Endothelial cell of umbilical vein (primary cell): ENCODE measurements at regions not wholly inside any gene's neighbourhood (a gene's known extent, or its start where the extent isn't known, plus 50 kb on each side); places are given as distances from the start of the nearest gene placed in this dataset.

Experiments used
- BruUV-seq: library from RNA; stranded (reverse); fragments of 400-500 nt; replicated peaks from 2 replicates; lab custom pipeline; 2021; lab: Mats Ljungman, UMichigan
- CTCF ChIA-PET: fragments of 300-600, 350-600 bp; sonication (Branson Sonifier 250); formaldehyde crosslinking; loops from one replicate; lab custom pipeline; 2021; ENCODE audit warnings: antibody characterized with exemption, inconsistent platforms; lab: Charles Lee
- POLR2A ChIA-PET: fragments of 300-600, 350-600 bp; sonication (Branson Sonifier 250); formaldehyde crosslinking; loops from one replicate; lab custom pipeline; 2021; ENCODE audit warnings: antibody characterized with exemption, inconsistent platforms; lab: Charles Lee
- DNase-seq: peaks from one replicate; pipeline ENCODE4 v3.0.0-alpha.2; 2011; ENCODE audit warnings: low read depth, low spot score
- FAIRE-seq: peaks from 2 replicates; lab custom pipeline; 2011; peaks lifted over from hg19 to GRCh38; lab: Jason Lieb, UNC
- H2AFZ ChIP-seq: 2 replicates; pipeline ENCODE4 v1.6.0; 2012; ENCODE audit warnings: low read depth, low read length, control low read depth, inconsistent platforms
- H3K27ac ChIP-seq: 2 replicates; pipeline ENCODE4 v1.5.1; 2011; ENCODE audit warnings: low read depth, mild to moderate bottlenecking, control low read depth, low read length, moderate library complexity; ENCODE audit not compliant: insufficient read depth
- H3K27me3 ChIP-seq, 2 experiments: 2 replicates each; pipeline versions ENCODE4 v1.6.0 to v1.6.1; 2011; ENCODE audit warnings: low read length in 2 of 2, mixed read lengths in 1 of 2; ENCODE audit not compliant: control insufficient read depth in 2 of 2, insufficient read depth in 2 of 2
- H3K36me3 ChIP-seq, 2 experiments: 2 replicates in 1 of 2; 3 replicates in 1 of 2; pipeline ENCODE4 v1.5.1; 2011; ENCODE audit warnings: low read length in 2 of 2, mild to moderate bottlenecking in 1 of 2, moderate library complexity in 1 of 2; ENCODE audit not compliant: control insufficient read depth in 2 of 2, insufficient read depth in 2 of 2; ENCODE audit errors: extremely low read depth in 1 of 2
- H3K4me1 ChIP-seq: 3 replicates; pipeline ENCODE4 v1.5.1; 2011; ENCODE audit warnings: mild to moderate bottlenecking, low read length; ENCODE audit not compliant: control insufficient read depth, insufficient read depth; ENCODE audit errors: extremely low read depth
- H3K4me2 ChIP-seq: 2 replicates; pipeline ENCODE4 v1.6.1; 2011; ENCODE audit warnings: low read length, control low read depth, mixed read lengths; ENCODE audit not compliant: insufficient read depth
- H3K4me3 ChIP-seq, 3 experiments: fragments of 200-600 bp in 1 of 3; sonication (generic), shearing (Covaris generic) in 1 of 3; replicated peaks in 1 of 3; 2 replicates each; pipeline ENCODE4 v1.5.1; 2011 to 2016; ENCODE audit warnings: control low read depth in 3 of 3, low read length in 3 of 3, mild to moderate bottlenecking in 2 of 3, inconsistent platforms in 1 of 3, low read depth in 1 of 3, moderate library complexity in 1 of 3; ENCODE audit not compliant: insufficient read depth in 1 of 3
- H3K79me2 ChIP-seq: 2 replicates; pipeline ENCODE4 v1.6.0; 2012; ENCODE audit warnings: low read length, inconsistent platforms; ENCODE audit not compliant: control insufficient read depth, insufficient read depth
- H3K9ac ChIP-seq: replicated peaks from 2 replicates; pipeline ENCODE3; 2011; ENCODE audit warnings: low read length, control low read depth; ENCODE audit not compliant: insufficient read depth; ENCODE audit errors: extremely low read depth
- H3K9me1 ChIP-seq: replicated peaks from 3 replicates; pipeline ENCODE4 v1.6.0; 2011; ENCODE audit warnings: mild to moderate bottlenecking, low read length; ENCODE audit not compliant: control insufficient read depth, insufficient read depth; ENCODE audit errors: extremely low read depth
- H3K9me3 ChIP-seq: replicated peaks from 2 replicates; pipeline ENCODE4 v1.5.1; 2012; ENCODE audit warnings: low read length, inconsistent platforms; ENCODE audit not compliant: control insufficient read depth, insufficient read depth
- H4K20me1 ChIP-seq: replicated peaks from 2 replicates; pipeline ENCODE3; 2011; ENCODE audit warnings: mild to moderate bottlenecking, low read length; ENCODE audit not compliant: control insufficient read depth, insufficient read depth; ENCODE audit errors: extremely low read depth
- CTCF ChIP-seq, 2 donors: IDR thresholded peaks; 1 replicate in 1 of 2; 2 replicates in 1 of 2; pipeline ENCODE4 v1.5.1; 2011; ENCODE audit warnings: low read length in 2 of 2, mild to moderate bottlenecking in 2 of 2, moderate library complexity in 2 of 2, control low read depth in 1 of 2, inconsistent platforms in 1 of 2, low read depth in 1 of 2; ENCODE audit not compliant: insufficient read depth in 1 of 2; ENCODE audit errors: extremely low read depth in 1 of 2
- EZH2 ChIP-seq: IDR thresholded peaks from 2 replicates; pipeline ENCODE4 v1.6.1; 2012; ENCODE audit warnings: borderline replicate concordance, low read depth, mild to moderate bottlenecking, moderate library complexity, low read length, inconsistent platforms; ENCODE audit not compliant: severe bottlenecking
- FOS ChIP-seq: IDR thresholded peaks from 2 replicates; pipeline ENCODE4 v1.6.1; 2011; ENCODE audit warnings: mild to moderate bottlenecking, low read length, moderate library complexity, borderline replicate concordance; ENCODE audit not compliant: insufficient read depth
- GATA2 ChIP-seq: IDR thresholded peaks from 2 replicates; pipeline ENCODE4 v1.7.0; 2011; ENCODE audit warnings: low read depth, mild to moderate bottlenecking, moderate library complexity, mixed read lengths, low read length; ENCODE audit not compliant: insufficient read length, insufficient read depth
- JUN ChIP-seq: IDR thresholded peaks from 2 replicates; pipeline ENCODE4 v1.6.1; 2011; ENCODE audit warnings: borderline replicate concordance, low read depth; ENCODE audit not compliant: insufficient read length, insufficient read depth
- MAX ChIP-seq: IDR thresholded peaks from 2 replicates; pipeline ENCODE4 v1.6.1; 2011; ENCODE audit not compliant: insufficient read depth, insufficient read length
- MYC ChIP-seq: IDR thresholded peaks from one replicate; pipeline ENCODE4 v1.6.1; 2011; ENCODE audit warnings: mild to moderate bottlenecking, low read depth, low read length
- POLR2A ChIP-seq: IDR thresholded peaks from 2 replicates; pipeline ENCODE4 v1.6.1; 2012; ENCODE audit warnings: low read depth, mild to moderate bottlenecking, control low read depth, low read length
- POLR2AphosphoS5 ChIP-seq: IDR thresholded peaks from 2 replicates; pipeline ENCODE4 v1.6.1; 2012; ENCODE audit warnings: low read depth, mild to moderate bottlenecking, control low read depth, low read length, moderate library complexity; ENCODE audit not compliant: insufficient read depth
- dilution Hi-C: fragments of 300-500 bp; cut with MboI; formaldehyde crosslinking; loops from one replicate; pipeline ENCODE4 v1.15.0; 2019; ENCODE audit warnings: low sequenced_read_pairs; ENCODE audit not compliant: extremely low pct_ligation_motif_present
- intact Hi-C: fragments of 100-400 bp; cut with micrococcal nuclease; formaldehyde crosslinking; loops from one replicate; pipeline ENCODE4 v1.10.0; 2022

DNA sequence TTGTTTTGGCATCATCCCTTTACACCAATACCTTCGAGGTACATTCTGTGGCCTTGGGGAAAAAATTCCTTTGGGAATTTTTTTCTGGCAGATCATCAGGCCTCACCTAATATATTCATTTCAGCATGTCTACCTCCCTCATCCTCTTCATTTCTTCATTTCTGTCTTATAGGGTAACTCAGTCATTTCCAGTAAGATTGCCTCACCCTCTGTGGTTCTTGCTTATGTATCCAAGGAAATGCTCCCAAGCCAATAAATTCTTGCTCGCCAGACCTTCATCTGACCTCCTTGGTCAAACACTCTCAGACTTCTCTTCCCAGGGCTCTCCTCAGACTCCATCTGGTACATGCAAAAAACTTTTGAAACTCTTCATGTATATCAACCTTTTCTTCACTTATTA, 265.6 kb downstream of the TMX3 start:
- Histone ChIP-seq H4K20me1 (no peaks in the 10 kb centered on the region), H3K27ac (no peak overlapping the region), H3K36me3 (no peaks in the 10 kb centered on the region), H3K4me3 (no peak overlapping the region), H3K9me1 (no peaks in the 10 kb centered on the region), H3K79me2 (no peaks in the 10 kb centered on the region), H3K9me3 (no peaks in the 10 kb centered on the region), H2AFZ (no peak overlapping the region), H3K27me3 (no peaks in the 10 kb centered on the region), H3K4me2 (no peak overlapping the region), H3K9ac (no peak overlapping the region), H3K4me1 (no peaks in the 10 kb centered on the region)
- POLR2A ChIA-PET = no interaction called here
- DNase-seq (no peak), FAIRE-seq (no peak)
- intact Hi-C loops (no loop called here), dilution Hi-C loops (no loop called here)
- CTCF ChIA-PET = no interaction called here
- no TSS peak for BruUV-seq
- TF ChIP-seq POLR2AphosphoS5 = no peak
- no peak for TF ChIP-seq JUN
- TF ChIP-seq CTCF (IDR thresholded peaks at IDR 0.05; ENCODE audit: extremely low read depth in 1 of 2, insufficient read depth in 1 of 2, low read depth in 1 of 2, low read length in 2 of 2) = no peak
- no peak for TF ChIP-seq MYC

DNA sequence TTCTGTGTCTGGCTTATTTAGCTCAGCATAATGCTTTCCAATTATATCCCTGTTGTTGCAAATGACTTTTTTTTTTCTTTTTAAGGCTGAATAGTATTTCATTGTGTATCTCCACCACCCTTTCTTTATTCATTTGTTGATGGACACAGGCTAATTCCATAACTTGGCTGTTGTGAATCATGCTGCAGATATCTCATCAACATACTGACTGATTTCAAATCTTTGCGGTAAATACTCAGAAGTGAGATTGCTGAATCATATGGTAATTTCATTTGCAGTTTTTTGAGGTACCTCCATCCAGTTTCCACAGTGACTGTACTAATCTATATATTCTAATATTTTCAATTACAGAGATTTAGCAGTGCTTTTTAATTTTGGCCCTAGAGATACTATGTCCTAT, 266.2 kb downstream of the TMX3 start:
- H3K79me2 ChIP-seq = no peaks in the 10 kb centered on the region
- FAIRE-seq (no peak), DNase-seq (no peak)
- POLR2A ChIA-PET = no interaction called here
- no peak overlapping the region for H3K4me3 ChIP-seq
- H3K4me2 ChIP-seq = no peak overlapping the region
- H3K27me3 ChIP-seq = no peaks in the 10 kb centered on the region
- intact Hi-C loops = no loop called here
- CTCF ChIA-PET = no interaction called here
- no peak overlapping the region for H3K27ac ChIP-seq
- no peak overlapping the region for H2AFZ ChIP-seq
- no peaks in the 10 kb centered on the region for H3K4me1 ChIP-seq
- no peaks in the 10 kb centered on the region for H3K36me3 ChIP-seq
- dilution Hi-C loops = no loop called here
- H3K9me1 ChIP-seq = no peaks in the 10 kb centered on the region
- no peak overlapping the region for H3K9ac ChIP-seq
- no peaks in the 10 kb centered on the region for H3K9me3 ChIP-seq
- BruUV-seq = no TSS peak
- TF ChIP-seq MYC (no peak), JUN (no peak), POLR2A (no peak), MAX (no peak), CTCF (IDR thresholded peaks at IDR 0.05; ENCODE audit: extremely low read depth in 1 of 2, insufficient read depth in 1 of 2, low read depth in 1 of 2, low read length in 2 of 2) (no peak), GATA2 (no peak), FOS (no peak), POLR2AphosphoS5 (no peak), EZH2 (no peak)
- H4K20me1 ChIP-seq = no peaks in the 10 kb centered on the region
